ENCODE measurements at regions not wholly inside any gene's neighbourhood (a gene's known extent, or its start where the extent isn't known, plus 50 kb on each side); places are given as distances from the start of the nearest gene placed in this dataset.
"Not testable (repeated sequence)": the region's sequence is repeated elsewhere in the genome, so short reads cannot be mapped to it uniquely, and the experiment has no call there.

DNA sequence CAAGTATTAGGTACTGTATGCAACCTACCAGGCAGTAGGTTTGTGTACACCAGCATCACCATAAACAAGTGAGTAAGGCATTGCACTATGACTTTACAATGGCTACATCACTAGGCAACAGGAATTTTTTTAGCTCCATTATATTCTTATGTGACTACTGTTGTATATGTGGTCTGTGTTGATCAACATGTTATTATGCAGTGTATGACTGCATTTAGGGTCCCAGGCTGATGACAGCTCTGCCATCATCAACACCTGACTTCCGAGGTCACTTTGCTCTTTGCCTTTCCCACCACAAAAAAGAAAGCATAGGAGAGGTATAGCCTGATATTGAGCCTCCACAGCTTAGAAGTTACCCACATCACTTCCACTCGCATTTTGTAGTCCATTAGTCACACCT, 217.5 kb upstream of the PELI2 start:
- no peak for DNase-seq

DNA sequence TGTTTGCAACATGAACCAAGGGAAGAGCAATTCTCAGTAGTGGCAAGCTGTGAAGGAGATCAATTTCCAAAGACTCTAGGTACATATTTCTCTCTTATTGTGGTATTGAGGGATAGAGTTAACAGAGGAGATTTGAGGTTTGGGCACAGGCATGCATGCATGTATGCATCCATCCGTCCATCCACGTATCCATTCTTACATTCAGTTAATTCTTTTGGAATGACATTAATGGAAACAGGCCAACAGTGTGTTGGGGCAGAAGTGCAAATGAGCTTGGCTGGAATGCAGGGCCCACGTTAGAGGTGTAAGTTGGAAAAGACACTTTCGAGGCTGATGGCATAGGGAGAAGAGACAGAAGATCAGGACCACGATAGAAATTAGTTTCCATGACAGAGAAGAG, 216.9 kb upstream of the PELI2 start:
- no peak for DNase-seq

DNA sequence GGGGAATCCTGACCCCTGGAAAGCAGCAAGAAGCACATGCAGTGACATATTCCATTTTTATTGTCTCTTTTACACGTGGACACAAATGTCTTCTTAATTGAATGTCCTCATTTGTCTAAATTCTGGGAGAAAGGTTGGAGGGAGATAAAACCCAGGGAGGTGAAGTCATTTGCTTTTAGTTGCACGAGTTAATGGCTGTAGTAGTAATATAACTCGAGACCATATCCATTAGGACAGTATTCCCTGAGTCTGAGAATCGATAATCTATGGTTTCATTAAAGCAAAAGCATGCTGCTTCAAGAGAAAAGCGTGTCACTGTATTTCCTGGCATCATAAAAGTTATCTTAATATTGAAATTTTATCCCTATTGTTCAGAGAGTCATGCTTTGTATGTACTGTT, 216.0 kb upstream of the PELI2 start:
- DNase-seq = no peak

DNA sequence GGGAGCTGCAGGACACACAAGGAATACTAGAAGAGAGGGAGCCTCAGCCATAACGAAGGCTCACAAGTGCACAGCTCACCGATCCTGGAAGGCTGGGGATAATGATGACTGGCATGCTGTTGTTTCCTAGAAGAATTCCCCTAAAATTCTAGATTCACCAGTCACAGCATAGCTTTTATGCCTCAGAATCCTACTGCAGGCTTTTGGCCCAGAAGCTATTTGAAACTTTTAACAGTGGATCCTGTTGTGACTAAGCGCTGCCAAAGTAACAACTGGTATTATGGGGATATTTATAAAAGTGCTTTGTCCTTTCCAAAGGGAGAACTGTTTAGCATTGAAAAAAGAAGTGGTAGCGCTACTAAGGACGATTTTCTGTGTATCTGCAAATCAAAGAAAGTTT, 214.1 kb upstream of the PELI2 start:
- DNase-seq = no peak

DNA sequence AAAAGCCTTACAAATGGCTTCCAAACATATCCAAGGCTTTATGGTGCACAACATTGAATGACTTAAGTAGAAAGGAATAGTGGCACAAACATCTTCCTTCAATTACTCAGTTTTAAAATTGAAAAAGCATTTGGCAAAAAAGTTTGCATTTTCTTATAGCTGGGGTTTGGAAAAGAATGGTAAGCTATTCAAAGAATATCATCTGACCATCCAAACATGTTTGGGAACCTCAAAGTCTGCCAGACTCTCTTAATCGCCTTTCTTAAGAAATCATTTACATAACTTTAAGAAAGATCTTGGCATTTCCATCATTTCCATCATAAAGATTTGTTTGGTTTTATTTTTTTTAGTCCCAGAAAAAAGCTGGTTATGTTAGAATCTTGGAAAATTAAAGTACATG, 210.1 kb upstream of the PELI2 start:
- no peak for DNase-seq

DNA sequence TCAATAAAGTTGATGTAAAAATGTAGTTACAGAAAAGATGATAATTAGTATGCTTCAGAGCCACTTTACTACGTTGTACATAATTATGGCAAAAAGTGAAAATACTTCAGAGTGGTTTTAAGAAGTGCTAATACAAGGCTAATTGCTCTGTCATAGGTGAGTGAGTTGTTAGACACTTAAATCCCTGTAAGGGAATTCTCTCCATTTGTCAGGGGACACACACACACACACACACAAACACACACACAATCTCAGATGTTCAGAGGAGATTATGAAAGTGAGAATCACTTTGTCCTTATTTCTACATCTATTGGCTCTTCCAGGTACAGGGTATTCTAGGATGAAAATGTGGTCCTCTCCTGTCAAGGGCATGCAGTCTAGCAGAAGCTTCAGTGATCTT, 208.3 kb upstream of the PELI2 start:
- DNase-seq = no peak

DNA sequence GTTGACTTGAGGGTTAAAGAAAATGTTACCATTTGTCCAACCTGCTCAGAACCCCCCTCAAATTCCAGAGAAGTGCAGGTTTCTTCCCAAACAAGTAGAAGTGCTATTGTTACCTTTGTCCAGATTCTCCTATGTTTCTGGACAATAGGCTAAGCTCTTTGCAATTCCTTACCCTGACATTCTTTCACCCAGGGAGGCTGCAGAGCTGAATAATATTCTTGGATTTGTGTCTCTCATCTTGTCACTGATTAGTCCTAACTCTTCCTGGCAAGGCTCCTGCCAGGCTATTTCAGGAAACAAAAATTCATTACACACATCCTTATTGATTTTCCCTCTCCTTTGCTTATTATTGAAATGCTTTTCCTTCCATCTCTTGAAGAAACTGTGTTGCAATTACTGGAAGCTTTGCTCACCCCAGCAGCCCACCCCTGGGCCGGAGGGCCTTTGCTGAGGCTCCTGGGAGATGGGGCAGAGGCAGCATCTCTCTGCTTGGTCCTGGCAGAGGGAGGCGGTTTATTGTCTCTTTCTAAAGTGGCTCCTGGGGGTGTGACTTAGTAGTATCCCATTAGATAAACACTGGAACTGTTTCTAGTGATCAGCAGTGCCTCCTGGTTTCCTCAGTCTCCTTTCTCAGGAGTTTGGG, 207.5 kb upstream of the PELI2 start:
- DNase-seq = no peak

DNA sequence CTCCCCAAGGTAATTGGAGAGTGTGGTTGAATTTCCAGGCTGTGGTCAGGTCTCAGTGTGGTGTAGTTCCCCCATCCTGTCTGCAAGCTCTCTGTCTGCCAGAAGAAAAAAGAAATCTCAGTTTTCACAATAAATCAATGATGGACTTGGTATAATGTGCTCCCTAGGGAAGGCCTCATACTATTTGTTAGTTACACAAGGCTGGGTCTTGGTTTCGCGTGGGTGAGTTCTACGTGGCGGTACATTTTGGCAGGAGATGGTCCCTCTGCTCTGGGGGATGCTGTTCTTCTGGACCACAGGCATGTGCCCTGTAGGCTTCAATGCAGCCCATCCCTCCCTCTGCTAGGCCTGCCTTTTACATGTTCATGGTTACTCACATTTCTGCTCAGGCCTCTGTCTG, 206.4 kb upstream of the PELI2 start:
- no peak for DNase-seq

DNA sequence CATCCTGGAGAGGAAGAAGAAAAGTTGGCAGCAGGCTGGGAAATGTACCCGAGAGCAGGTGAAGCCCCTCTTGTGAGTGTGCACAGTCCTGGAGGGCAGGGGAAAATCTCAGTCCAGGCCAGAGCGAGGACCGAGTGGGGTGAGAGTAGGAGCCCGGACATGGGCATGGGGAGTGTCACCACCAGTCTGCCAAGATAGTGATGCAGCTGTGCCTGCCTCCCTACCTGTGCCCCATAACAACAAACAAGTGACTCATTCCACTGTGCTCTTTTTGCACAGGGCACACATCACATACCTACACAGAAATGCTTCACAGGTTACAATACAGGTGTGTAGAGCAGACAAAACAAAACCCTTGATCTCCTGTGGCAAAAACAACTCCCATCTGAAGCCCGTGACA, 205.9 kb upstream of the PELI2 start:
- DNase-seq = no peak

DNA sequence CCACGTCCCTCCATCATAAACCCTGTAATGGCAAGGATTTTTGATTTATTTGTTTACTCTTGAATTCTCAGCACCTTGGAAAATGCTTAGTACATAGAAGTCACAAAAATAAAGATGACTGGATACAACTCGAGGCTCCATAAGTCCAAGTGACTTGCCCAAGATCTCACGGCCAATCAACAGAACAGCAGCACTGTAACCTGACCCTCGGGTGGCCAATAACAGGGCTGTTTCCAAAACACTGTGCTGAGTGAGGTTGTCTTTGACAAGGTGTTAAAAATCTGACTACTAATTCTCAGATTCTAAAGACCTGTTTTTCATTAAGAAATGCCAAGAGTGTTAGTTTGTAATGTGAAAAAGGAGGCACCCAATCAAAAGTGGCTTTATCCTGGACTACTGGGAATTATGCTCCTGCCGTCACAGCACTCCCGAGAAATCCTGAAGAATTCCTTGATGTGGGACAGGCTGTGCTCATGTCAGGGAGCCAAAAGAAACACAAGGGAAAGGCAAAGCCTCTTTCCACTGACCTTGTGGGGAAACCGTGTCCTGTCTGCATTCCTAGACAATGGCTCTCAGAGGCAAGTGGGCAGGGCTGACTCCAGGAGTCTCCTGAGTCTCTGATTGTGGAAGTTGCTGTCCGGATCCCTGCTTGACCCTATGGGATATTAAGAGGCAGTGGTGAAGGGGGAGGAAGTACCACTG, 204.7 kb upstream of the PELI2 start:
- DNase-seq = no peak

DNA sequence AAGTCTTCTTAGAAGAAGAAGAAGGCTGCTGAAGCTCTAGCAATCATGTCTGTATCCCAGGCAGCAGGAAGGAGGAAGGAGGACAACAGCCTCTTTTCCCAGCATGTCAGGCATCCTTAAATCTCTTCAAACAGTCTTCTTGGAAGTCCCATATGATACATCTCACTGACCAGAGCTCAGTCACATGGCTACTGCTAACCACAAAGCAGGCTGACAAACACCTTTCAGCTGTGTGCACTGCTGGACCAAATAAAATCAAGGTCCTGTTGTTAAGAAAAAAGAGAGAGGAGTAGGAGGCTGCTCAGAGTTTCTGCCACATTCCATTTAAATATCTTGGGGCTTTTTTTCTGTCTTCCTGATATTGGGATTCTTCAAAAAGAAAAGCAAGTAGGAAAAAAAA, 203.4 kb upstream of the PELI2 start:
- no peak for DNase-seq

DNA sequence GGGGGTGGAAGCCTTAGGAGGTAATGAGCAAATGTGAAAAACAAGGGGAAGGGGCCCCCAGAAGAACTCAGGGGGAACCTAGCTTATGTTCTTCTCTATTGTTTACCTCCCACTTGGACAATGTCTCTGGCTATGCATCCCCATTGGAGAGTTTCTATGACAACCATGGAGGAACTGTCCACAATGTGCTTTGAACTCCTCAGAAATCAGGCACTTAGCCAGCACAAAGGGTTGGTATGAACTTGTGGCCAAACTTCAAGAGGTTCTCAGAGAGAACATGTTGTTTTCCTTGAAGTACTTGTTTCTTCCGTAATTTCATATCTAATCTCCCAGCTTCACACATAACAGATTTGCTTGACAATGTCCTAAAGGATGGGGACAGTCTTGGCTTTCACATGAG, 202.8 kb upstream of the PELI2 start:
- no peak for DNase-seq

DNA sequence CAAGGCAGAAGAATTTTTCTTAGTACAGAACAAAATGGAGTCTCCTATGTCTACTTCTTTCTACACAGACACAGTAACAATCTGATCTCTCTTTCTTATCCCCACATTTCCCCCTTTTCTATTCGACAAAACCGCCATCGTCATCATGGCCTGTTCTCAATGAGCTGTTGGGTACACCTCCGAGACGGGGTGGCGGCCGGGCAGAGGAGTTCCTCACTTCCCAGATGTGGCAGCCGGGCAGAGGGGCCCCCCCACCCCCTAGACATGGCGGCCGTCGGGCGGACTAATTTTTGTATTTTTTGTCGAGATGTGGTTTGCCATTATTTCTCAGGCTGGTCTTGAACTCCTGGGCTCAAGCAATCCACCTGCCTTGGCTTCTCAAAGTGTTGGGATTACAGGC, 198.4 kb upstream of the PELI2 start:
- not testable (repeated sequence) for DNase-seq

DNA sequence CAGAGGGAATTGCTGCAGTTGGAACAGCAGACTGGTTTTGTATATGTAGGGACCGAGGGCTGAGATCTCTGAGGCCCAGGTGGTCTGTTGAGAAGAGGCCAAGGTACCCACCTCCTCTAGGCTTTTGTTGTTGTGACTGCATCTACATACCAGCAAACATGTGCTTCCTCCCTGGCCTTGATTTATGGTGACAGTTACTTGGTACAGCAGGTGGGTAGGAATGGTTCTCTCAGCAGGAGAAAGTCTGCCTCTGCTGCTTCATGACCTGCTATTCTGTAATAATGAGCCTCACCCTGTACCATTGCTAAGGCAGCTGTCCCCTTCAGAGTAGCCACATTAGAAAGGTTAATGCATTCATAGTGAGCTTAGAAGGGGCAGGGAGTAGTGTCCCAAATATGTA, 196.7 kb upstream of the PELI2 start:
- DNase-seq = no peak

DNA sequence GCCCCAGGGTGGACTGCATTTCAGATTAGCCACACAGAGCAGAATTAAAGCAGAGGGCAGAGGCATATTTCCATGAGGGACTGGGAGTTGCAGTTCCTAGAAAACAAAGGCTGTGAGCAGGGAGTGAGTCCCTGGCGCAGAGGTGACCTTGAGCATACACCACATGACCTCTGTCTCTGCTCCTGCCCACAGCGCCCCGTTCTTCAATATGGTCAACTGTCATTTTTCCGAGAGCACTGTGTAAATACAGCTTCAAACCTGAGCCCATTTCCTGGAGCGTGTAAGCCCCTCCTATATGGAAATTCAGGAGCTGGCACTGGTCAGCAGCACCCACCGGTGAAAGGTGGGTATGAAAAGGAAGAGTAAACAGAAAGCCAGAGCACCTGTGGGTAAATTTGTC, 192.2 kb upstream of the PELI2 start:
- DNase-seq = no peak

DNA sequence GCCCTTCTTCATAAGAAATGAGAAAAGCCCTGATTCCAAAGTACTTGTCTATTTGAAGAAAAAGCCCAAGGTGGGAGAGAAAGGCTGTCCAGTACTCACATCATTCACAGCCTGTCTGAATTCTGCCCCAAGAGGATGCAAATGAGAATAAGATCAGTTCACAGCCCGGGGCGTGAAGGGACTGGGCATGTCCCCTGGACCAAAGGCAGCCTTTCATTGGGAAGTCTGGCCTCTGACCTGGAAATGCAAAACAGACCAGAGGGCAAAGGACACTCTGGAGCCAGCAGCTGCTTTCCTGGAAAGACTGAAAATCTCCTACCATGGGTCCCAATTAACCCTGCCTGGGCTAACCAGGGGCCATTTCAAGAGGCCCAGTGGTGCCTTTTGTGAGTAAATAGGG, 191.2 kb upstream of the PELI2 start:
- DNase-seq = no peak

DNA sequence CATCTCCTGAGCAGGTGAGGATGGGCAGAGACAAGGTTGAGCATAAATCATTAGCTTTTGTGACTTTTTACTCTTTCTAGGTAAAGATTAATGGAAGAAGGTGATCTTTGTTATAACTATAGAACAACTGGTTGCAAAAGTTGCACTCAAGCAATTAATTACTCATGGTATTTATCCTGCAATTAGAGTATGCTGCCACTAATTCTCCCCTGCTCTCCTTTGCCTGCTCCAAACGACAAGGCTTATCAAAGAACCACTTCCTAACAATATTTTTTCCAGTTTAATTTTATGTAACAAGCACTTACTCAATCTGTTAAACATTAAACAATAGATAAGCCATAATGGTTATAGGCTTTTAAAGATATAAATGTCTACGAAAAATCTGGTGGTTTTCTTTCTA, 189.9 kb upstream of the PELI2 start:
- no peak for DNase-seq

DNA sequence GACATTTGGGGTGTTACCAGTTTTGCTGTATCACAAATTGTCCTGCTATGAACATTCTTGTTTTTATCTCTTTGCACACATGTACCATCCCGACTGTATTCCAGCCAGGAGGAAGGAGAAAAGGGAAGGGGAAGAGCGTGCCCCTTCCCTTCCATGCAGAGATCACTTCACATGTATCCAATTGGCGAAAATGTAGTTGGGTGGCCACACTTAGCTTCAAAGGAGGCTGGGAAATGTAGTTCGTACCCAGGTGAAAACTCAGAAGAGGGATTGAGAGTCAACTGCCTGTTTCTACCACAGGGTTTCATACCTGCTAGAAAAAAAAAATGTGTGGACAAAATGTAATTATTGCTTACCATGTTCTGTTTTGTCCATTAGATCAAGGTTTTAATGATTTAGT, 189.1 kb upstream of the PELI2 start:
- no peak for DNase-seq

DNA sequence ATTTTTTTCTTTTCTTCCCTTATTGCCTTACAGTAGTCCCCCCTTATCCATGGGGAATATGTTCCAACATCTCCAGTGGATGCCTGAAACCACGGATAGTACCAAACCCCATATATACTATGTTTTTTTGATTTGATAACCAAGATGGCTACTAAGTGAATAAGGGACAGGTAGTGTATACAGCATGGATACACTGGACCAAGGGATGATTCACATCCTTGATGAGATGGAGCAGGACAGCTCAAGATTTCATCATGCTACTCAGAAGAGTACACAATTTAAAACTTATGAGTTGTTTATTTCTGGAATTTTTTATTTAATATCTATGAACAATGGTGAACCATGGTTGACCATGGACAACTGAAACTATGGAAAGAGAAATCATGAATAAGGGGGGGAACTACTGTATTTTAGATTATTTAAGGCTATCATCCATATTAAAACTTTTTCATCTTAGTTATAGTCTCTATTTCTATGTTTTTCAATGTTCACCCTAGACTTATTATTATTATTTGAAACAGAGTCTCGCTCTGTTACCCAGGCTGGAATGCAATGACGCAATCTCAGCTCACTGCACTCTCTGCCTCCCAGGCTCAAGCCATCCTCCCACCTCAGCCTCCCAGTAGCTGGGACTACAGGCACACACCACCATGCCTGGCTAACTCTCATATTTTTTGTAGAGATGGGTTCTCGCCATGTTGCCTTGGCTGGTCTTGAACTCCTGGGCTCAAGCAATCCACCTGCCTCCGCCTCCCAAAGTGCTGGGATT, 188.0 kb upstream of the PELI2 start:
- no peak for DNase-seq

DNA sequence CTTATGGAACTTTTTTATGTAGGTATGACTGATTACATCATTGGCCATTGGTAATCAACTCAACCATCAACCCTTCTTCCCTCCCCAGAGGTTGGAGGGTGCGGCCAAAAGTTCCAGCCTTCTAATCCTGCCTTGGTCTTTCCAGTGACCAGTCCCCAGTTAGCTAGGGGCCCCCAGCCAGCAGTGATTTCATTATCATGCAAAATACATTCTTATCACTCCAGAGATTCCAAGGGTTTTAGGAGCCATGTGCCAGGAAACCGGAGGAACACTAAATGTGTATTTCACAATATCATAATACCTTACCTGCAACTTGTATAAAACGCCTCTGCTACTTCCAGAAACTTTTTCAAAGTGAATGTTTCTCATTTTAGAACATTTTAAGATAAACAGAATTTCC, 181.5 kb upstream of the PELI2 start:
- DNase-seq = no peak

DNA sequence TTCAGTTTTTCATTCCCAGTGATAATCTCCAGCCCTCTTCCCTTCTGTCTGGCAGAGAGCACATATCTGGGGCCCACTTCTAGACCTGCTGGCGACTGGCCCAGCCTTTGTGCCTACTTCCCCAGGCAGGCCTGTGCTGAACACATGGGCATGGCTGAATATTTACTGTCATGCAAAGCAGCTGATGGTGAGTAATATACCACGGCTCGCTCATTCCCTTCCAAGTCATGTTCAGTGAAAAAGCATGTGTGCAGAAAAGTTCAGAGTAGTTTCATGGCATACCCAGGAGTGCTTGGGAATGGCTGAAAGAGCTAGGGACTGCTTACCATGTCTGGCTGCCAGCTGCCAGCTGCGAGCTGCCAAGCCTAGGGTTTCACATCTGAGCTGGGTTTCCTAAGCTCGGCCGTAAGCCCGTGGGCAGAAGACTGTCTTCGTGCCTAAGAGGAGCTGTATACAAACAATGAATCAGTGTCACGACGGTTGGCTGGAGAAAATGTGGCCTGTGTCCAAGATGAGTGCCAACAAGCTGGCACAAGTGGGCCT, 179.9 kb upstream of the PELI2 start:
- no peak for DNase-seq

DNA sequence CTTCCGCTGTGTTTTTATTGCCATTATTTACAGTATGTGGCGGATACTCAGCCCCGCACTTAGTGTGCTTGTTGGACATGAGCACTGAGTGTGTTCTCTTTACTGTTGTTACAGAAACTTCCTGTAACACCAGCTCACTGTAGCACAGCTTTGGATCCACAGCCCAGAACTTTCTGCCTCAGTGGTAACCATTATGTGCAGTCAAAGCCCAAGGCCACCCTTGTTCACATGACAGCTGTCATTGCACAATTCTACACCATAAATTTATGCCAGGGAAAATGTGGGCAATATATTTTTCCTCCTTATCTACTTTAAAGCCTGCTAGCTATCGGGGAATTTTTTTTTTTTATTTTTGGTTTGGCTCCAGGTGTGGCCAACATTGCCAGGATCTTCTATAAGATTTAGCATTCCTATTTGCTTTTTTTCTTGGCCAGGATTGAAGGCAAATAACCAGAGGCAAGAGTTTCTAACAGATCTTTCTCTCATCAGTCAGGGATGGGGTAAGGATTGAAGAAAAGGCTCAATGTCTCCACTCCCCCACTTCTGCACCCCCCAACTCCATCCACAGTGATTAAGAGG, 176.0 kb upstream of the PELI2 start:
- no peak for DNase-seq

DNA sequence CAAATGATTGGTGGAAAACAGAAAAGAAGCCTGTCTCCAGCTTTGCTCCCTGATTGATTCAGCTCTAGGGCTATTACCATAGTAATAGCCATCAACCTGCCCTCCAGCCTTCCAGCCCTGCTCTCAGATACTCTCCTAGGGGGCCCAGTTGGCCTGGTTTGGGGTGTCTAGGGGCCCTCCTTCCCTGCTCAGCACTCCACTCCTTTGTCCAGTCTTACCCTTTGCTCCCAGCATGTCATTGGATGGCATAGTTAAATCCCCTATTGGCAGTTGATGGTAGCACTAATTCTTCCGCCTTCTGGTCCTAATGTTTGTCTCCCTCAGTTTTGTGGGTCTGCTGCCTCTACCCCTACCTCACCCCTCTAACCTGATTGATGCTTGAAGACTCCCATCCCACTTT, 175.4 kb upstream of the PELI2 start:
- DNase-seq = no peak

DNA sequence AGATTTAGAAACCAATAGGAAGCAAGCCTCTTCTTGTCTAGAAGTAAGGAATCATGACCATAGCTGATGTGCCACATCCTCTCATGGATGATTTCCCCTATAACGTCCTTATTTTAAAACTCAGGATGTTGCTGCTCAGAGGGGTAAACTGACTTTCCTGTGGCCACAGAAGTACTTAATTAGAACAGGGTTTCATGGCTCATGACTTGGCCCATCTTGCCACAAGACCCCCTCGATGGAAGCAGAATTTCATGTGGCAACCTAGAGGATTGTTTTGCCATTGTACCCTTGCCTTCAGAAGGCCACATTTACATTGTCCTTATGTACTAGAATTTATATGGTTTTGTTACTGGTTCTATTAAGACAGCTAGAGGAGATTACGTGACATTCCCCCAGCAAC, 173.5 kb upstream of the PELI2 start:
- no peak for DNase-seq
